Gastrocnemius medialis (tissue), 4 donors: ENCODE measurements at regions not wholly inside any gene's neighbourhood (a gene's known extent, or its start where the extent isn't known, plus 50 kb on each side); places are given as distances from the start of the nearest gene placed in this dataset.

Source experiments
- ATAC-seq, 2 donors: fragments of 150-250 bp; one replicate each; pipeline ENCODE4 v1.9.1; 2016
- DNase-seq, 2 donors: peaks; one replicate each; pipeline ENCODE4 v3.0.0-alpha.2; 2019
- H3K27ac ChIP-seq, 4 donors: fragments of 200-600 bp; sonication (generic); 1 replicate in 1 of 4; 2 replicates in 3 of 4; pipeline ENCODE4 v1.5.1; 2016 to 2018; ENCODE audit warnings: mild to moderate bottlenecking in 2 of 4, moderate library complexity in 1 of 4
- H3K27me3 ChIP-seq, 3 donors: fragments of 200-600 bp; sonication (generic) in 2 of 3; 1 replicate in 1 of 3; 2 replicates in 2 of 3; pipeline versions ENCODE4 v1.5.1 to v1.6.0; 2016 to 2019; ENCODE audit warnings: mild to moderate bottlenecking in 1 of 3, moderate library complexity in 1 of 3
- H3K36me3 ChIP-seq, 2 donors: fragments of 200-600 bp; sonication (generic) in 1 of 2; one replicate each; pipeline ENCODE4 v1.5.1; 2017 to 2018
- H3K4me1 ChIP-seq, 2 donors: fragments of 200-600 bp; sonication (generic) in 1 of 2; one replicate each; pipeline ENCODE4 v1.5.1; 2016 to 2017; ENCODE audit warnings: mild to moderate bottlenecking in 2 of 2
- H3K4me3 ChIP-seq, 4 donors: fragments of 200-600 bp; sonication (generic) in 3 of 4; 1 replicate in 1 of 4; 2 replicates in 3 of 4; pipeline ENCODE4 v1.5.1; 2016 to 2019; ENCODE audit warnings: mild to moderate bottlenecking in 2 of 4
- H3K9me3 ChIP-seq, 3 donors: fragments of 200-600 bp; sonication (generic) in 2 of 3; 1 replicate in 1 of 3; 2 replicates in 2 of 3; pipeline ENCODE4 v1.5.1; 2016 to 2019
- CTCF ChIP-seq, 5 experiments: fragments of 450-650 bp in 3 of 5; fragments of 200-600 bp in 2 of 5; sonication (generic) in 2 of 5; IDR thresholded peaks in 4 of 5; conservative IDR thresholded peaks in 1 of 5; 1 replicate in 4 of 5; 2 replicates in 1 of 5; pipeline ENCODE4 v1.5.1; 2016 to 2019; ENCODE audit warnings: antibody characterized with exemption in 5 of 5, mild to moderate bottlenecking in 3 of 5, moderate library complexity in 3 of 5
- POLR2A ChIP-seq, 2 donors: fragments of 450-650 bp; IDR thresholded peaks; one replicate each; pipeline ENCODE4 v1.6.1; 2017; ENCODE audit warnings: antibody characterized with exemption in 2 of 2, mild to moderate bottlenecking in 2 of 2, moderate library complexity in 2 of 2
- in situ Hi-C, 4 donors: fragments of 200-750 bp; cut with MboI; loops; one replicate each; pipeline versions ENCODE4 v1.15.0 to v1.8.0; 2017; ENCODE audit warnings: low sequenced_read_pairs in 4 of 4
- intact Hi-C: fragments of 100-400 bp; cut with DNase I; formaldehyde crosslinking; loops from one replicate; pipeline ENCODE4 v1.15.1; 2023; ENCODE audit warnings: low total_unique reads

DNA sequence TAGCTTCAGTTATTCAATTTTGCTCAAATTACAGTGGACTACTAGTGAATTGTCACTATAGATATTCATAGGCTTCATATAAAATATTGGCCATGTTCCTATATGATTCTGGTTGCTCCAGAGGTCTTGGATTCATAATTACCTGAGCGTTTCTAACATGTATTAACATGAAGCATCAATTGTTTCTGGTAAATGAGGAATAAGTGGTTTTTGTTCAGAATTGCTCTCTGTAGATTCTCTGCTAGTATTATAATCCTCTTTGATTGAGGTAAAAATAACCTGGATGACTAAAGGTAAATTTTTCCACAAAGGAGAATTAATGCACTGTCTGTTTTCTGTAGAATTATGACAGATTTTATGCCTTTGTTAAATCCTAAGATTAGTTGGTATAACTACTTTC lies 258.1 kb upstream of the CNTN6 start:
- DNase-seq (no peak), ATAC-seq (no peak)
- TF ChIP-seq CTCF (IDR thresholded peaks at IDR 0.05 in 4 of 5, conservative IDR thresholded peaks at IDR 0.05 in 1 of 5) = no peak
- H3K27ac ChIP-seq = no peak overlapping the region
- H3K36me3 ChIP-seq = no peaks in the 10 kb centered on the region
- H3K4me1 ChIP-seq = no peaks in the 10 kb centered on the region
- no peaks in the 10 kb centered on the region for H3K27me3 ChIP-seq
- no peak overlapping the region for H3K4me3 ChIP-seq
- intact Hi-C loops = no loop called here
- no peaks in the 10 kb centered on the region for H3K9me3 ChIP-seq
- in situ Hi-C loops = no loop called here

GRCh38 chr3:835096-835495 lies 257.7 kb upstream of the CNTN6 start:
- Histone ChIP-seq H3K4me1 (no peaks in the 10 kb centered on the region), H3K27me3 (no peaks in the 10 kb centered on the region), H3K4me3 (no peak overlapping the region), H3K9me3 (no peaks in the 10 kb centered on the region), H3K36me3 (no peaks in the 10 kb centered on the region), H3K27ac (no peak overlapping the region)
- intact Hi-C loops = no loop called here
- in situ Hi-C loops = no loop called here
- TF ChIP-seq CTCF (IDR thresholded peaks at IDR 0.05 in 4 of 5, conservative IDR thresholded peaks at IDR 0.05 in 1 of 5) (no peak), POLR2A (IDR thresholded peaks at IDR 0.05) (no peak)
- ATAC-seq = no peak
- no peak for DNase-seq

DNA sequence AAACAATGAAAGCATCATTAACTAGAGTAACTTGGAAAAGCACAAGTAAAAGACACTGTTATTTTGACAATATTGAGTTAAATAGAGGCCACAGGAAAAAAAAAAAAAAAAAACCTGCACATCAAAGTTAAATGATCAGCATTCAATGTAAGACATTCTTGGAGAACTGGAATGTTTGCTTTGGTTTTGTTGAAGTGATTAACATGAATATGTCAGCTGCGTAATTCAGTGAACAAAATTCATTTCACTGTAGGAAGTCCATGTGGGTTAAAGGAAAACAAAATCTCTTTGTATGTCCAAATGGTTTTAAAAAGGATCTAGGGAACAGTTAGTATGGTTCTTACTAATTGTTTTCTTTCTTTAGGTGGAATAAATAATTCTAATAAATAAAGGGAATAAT lies 252.8 kb upstream of the CNTN6 start:
- DNase-seq (no peak), ATAC-seq (no peak)
- no peaks in the 10 kb centered on the region for H3K9me3 ChIP-seq
- TF ChIP-seq CTCF (IDR thresholded peaks at IDR 0.05 in 4 of 5, conservative IDR thresholded peaks at IDR 0.05 in 1 of 5) (no peak), POLR2A (IDR thresholded peaks at IDR 0.05) (no peak)
- in situ Hi-C loops = no loop called here
- no peaks in the 10 kb centered on the region for H3K4me1 ChIP-seq
- intact Hi-C loops = no loop called here
- no peak overlapping the region for H3K4me3 ChIP-seq
- no peaks in the 10 kb centered on the region for H3K27me3 ChIP-seq
- no peak overlapping the region for H3K27ac ChIP-seq
- H3K36me3 ChIP-seq = no peaks in the 10 kb centered on the region

- DNase-seq (no peak), ATAC-seq (no peak)
- Histone ChIP-seq H3K36me3 (no peaks in the 10 kb centered on the region), H3K27me3 (no peaks in the 10 kb centered on the region), H3K9me3 (no peaks in the 10 kb centered on the region), H3K4me1 (no peaks in the 10 kb centered on the region), H3K27ac (no peak overlapping the region), H3K4me3 (no peak overlapping the region)
- intact Hi-C loops = no loop called here
- in situ Hi-C loops = no loop called here
- no peak for TF ChIP-seq CTCF (IDR thresholded peaks at IDR 0.05 in 4 of 5, conservative IDR thresholded peaks at IDR 0.05 in 1 of 5)
- TF ChIP-seq POLR2A (IDR thresholded peaks at IDR 0.05) = no peak
Observed at GRCh38 chr3:851098-851790, 241.6 kb upstream of the CNTN6 start.

- H3K36me3 ChIP-seq = no peaks in the 10 kb centered on the region
- no peak for ATAC-seq
- in situ Hi-C loops = no loop called here
Observed at GRCh38 chr3:852033-852432, 240.8 kb upstream of the CNTN6 start.

More at GRCh38 chr3:852033-852432, 240.8 kb upstream of the CNTN6 start:
- no peak overlapping the region for H3K4me3 ChIP-seq
- H3K27ac ChIP-seq = no peak overlapping the region
- no peaks in the 10 kb centered on the region for H3K4me1 ChIP-seq
- no peak for DNase-seq
- no peaks in the 10 kb centered on the region for H3K9me3 ChIP-seq
- TF ChIP-seq CTCF (IDR thresholded peaks at IDR 0.05 in 4 of 5, conservative IDR thresholded peaks at IDR 0.05 in 1 of 5) = no peak
- no peak for TF ChIP-seq POLR2A (IDR thresholded peaks at IDR 0.05)
- intact Hi-C loops = no loop called here
- H3K27me3 ChIP-seq = no peaks in the 10 kb centered on the region
